GM12872 (cell line): ENCODE measurements at regions not wholly inside any gene's neighbourhood (a gene's known extent, or its start where the extent isn't known, plus 50 kb on each side); places are given as distances from the start of the nearest gene placed in this dataset.

Experiments used
- TF ChIP-seq, protein P1 (sequence below): IDR thresholded peaks from 3 replicates; pipeline ENCODE4 v1.5.1; 2011; ENCODE audit warnings: low read depth, mild to moderate bottlenecking, low read length, moderate library complexity; ENCODE audit not compliant: insufficient read depth

DNA sequence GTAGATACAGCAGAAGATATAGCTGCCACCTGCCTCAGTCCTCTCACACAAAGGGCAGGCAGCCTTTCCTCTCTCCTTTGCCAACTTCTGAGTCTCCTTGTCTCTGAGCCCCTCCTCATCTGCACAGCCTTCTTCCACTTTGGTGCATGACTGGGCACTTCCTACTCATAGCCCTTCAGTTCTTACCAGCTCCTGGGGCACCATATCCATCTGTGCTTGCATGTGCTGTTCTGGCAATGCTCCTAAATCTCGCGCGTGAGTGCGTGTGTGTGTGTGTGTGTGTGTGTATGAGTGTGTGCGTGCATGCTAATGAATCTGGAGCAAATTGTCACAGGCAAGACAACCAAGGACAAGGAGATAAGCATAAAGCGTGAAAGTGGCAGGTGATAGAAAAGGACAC is 1271.6 kb upstream of the SORCS1 start:
- TF ChIP-seq, protein P1, sequence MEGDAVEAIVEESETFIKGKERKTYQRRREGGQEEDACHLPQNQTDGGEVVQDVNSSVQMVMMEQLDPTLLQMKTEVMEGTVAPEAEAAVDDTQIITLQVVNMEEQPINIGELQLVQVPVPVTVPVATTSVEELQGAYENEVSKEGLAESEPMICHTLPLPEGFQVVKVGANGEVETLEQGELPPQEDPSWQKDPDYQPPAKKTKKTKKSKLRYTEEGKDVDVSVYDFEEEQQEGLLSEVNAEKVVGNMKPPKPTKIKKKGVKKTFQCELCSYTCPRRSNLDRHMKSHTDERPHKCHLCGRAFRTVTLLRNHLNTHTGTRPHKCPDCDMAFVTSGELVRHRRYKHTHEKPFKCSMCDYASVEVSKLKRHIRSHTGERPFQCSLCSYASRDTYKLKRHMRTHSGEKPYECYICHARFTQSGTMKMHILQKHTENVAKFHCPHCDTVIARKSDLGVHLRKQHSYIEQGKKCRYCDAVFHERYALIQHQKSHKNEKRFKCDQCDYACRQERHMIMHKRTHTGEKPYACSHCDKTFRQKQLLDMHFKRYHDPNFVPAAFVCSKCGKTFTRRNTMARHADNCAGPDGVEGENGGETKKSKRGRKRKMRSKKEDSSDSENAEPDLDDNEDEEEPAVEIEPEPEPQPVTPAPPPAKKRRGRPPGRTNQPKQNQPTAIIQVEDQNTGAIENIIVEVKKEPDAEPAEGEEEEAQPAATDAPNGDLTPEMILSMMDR = no peak

DNA sequence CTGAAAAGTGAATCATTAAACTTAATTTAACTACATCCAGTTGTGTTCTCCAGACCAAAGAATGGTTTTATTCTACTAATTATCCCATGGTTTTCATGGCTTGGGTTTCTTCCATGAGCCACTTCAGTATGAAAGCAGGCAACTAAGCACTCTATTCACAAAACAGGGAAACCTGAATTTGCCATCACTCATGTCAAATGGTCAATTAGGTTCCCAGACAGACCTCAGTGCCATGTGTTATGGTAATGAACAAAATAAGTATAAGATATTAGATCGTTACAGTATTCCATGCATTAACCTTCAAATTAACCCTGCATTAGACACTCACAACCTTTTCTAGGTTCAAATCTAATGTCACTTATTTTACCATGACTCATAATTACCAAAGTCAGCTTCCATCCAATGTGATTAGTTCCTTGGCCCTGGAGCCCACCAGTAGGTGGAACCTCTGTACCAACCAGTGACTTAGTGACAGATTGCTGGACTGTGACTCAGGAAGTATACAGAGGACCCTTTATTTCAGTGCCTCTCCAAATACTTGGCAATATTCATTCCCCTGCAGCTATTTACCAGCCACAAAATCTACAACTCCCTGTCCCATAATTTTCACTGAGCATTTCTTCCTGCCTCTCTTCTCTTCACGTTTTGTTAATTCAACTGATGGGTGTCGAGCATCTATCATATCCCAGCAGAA is 1270.2 kb upstream of the SORCS1 start:
- TF ChIP-seq, protein P1 = no peak

DNA sequence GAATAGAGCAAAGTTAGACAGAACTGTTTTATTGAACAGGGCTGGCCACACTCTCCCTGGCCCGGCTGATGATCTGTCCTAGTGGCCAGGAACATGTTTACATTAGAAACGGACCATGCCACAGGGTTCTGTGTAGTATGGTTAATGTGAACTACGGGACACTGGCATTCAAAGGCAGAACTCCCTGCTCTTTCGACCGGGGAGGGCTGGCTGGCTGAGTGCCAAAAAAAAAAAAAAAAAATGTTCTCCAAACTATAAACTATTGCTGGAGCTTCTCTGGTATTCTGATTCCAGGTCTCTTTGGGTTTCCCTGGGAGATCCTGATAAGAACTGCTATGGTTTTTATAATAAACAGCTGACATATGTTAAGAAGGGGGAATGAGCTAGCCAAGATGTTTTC is 1262.6 kb upstream of the SORCS1 start:
- TF ChIP-seq, protein P1 = no peak

DNA sequence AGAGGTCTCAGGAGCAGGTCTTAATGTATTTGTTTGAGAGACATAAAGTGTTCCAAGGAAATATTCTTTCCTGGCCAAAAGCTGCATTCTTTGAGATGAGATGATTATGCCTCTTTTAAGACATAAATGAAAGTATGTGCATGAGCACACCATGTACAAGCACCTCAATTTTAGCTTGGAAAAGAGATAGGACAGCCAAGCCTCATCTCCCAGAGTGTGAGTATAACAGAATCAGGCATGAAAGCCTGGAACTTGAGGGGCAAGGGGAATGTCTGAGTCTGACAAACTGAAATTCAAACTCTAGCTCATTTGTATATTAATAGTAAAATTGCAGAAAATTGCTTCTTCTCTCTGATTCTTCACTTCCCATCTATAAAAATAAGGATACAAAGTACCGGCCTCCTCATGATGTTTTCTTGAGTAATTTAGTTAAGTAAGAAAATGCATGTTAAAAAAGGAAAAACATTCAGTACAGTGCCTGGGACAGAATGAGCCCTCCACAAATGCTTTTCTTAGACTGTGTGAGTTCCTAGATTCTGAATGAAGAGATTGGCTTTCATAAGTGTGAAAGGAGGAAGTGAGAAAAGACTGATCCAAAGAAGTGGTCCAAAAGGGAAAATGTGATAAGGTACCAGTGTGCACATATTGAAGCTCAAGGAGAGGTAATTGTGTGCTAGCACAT is 1260.9 kb upstream of the SORCS1 start:
- TF ChIP-seq, protein P1 = no peak

DNA sequence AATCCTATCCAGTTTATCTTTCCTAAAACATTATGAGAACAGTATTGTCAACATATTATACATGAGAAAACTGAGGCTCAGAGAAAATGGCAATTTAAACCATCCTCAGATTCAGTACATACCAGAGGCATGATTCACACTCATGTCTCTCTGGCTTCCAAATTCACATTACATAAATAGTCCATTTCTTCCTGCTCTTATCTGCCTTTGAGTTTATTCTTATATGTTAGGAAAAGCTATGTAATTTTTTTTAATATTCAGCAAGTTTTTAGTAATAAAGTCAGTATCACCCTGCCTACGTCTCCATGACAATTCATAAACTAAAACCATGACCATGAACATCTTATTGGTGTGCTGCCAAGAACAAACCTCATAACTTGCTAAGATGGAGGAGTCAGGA is 1260.2 kb upstream of the SORCS1 start:
- TF ChIP-seq, protein P1 = no peak

DNA sequence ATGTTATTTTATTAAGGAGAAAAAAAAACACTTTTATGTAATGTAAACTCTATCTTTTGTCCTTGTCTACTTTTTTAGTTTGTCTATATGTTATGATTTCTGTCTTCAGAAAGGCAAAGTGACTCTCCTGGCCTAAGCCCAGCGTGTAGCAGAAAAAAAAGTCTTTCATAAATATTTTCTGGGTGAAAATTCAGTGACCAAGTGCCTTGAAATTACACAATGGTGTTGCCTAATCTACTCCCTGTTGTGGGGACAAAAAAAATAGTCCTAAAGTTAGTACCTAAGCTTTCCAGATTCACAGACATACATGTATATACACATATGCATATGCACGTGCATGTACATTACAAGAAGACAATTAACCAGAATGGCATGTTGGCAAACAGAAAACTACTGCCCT is 1257.8 kb upstream of the SORCS1 start:
- TF ChIP-seq, protein P1 = no peak

DNA sequence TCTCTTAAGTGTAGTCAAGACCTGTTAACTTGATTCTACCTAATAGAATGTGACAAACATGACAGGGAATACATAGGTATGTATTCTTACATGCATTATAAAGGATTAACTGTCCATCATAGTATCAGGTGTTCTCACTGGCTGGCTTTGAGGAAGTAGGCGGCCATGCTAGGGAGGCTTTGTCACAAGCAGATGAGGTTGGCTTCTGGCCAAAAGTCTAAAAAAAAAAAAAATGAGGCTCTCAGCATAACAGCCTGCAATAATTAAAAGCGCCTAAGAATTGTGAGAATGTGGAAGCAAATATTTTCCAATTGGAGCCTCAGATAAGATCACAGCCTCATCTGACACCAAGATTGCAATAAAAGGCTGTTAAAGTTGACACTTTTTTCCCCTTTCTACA is 1256.8 kb upstream of the SORCS1 start:
- TF ChIP-seq, protein P1 = no peak
